ENCODE measurements at regions not wholly inside any gene's neighbourhood (a gene's known extent, or its start where the extent isn't known, plus 50 kb on each side); places are given as distances from the start of the nearest gene placed in this dataset.
A peak's percentile ranks its signal among the peaks of the same experiment; 100 is the strongest.

- TF ChIP-seq ZNF462 (CRISPR knock-in tag; IDR thresholded peaks at IDR 0.05), result no peak
Measured at GRCh38 chr5:142384014-142384413, 59.2 kb upstream of the SPRY4 start (continued).

GRCh38 chr5:142382186-142382585, 57.4 kb upstream of the SPRY4 start:
- Mint-ChIP-seq H3K4me1 (peaks cover 20% of the 10 kb centered on the region), H3K4me3 (no peak overlapping the region), H3K27me3 (ENCODE audit: insufficient read depth, low read depth, poor library complexity) (peaks cover 9% of the 10 kb centered on the region), H3K9me3 (no peaks in the 10 kb centered on the region), H3K36me3 (ENCODE audit: low read depth) (peaks cover 3% of the 10 kb centered on the region; the same call in 1 of the 3 replicates), H3K27ac (no peak overlapping the region; the same call in 1 of the 2 replicates)
- H3K4me3 ChIP-seq, result no peak overlapping the region
- DNase-seq (ENCODE audit: low spot score), result no peak
- H2AFZ ChIP-seq, result no peak overlapping the region
- 0 out of 2 replicates have a peak overlapping the region, but pooled peaks have one; percentile 26 for H3K27ac ChIP-seq (ENCODE audit: low read depth)
- H3K36me3 ChIP-seq (ENCODE audit: insufficient read depth), result no peaks in the 10 kb centered on the region
- no peaks in the 10 kb centered on the region for H4K20me1 ChIP-seq (replicated peaks; ENCODE audit: insufficient read depth)
- H3K4me2 ChIP-seq, result no peak overlapping the region
- no peaks in the 10 kb centered on the region for H3K9me2 ChIP-seq (ENCODE audit: insufficient read depth)
- peaks cover 5% of the 10 kb centered on the region; the same call in 1 of the 2 replicates for H3K4me1 ChIP-seq (ENCODE audit: insufficient read depth)
- no peaks in the 10 kb centered on the region for H3K27me3 ChIP-seq (ENCODE audit: insufficient read depth)
- ATAC-seq, result no peak
- TF ChIP-seq JUNB (IDR thresholded peaks at IDR 0.05; ENCODE audit: unreplicated experiment), result no peak
- no peak for TF ChIP-seq ZNF331 (CRISPR knock-in tag; IDR thresholded peaks at IDR 0.05; ENCODE audit: low read depth)
- TF ChIP-seq EZH2phosphoT487 (IDR thresholded peaks at IDR 0.05; ENCODE audit: unreplicated experiment), result no peak
- no peak for TF ChIP-seq CTCF (conservative IDR thresholded peaks at IDR 0.05; ENCODE audit: low read depth in 2 of 2)
- no peak for TF ChIP-seq ZNF114 (CRISPR knock-in tag; IDR thresholded peaks at IDR 0.05)
- TF ChIP-seq POLR2AphosphoS5 (IDR thresholded peaks at IDR 0.05; ENCODE audit: low read depth), result no peak
- H3F3A ChIP-seq (replicated peaks; ENCODE audit: low read depth), result no peaks in the 10 kb centered on the region
- H3K79me2 ChIP-seq (replicated peaks; ENCODE audit: insufficient read depth), result no peaks in the 10 kb centered on the region
